A172 (cell line): ENCODE measurements at regions not wholly inside any gene's neighbourhood (a gene's known extent, or its start where the extent isn't known, plus 50 kb on each side); places are given as distances from the start of the nearest gene placed in this dataset.

Experiments used
- DNase-seq: peaks from one replicate; pipeline ENCODE4 v3.0.0-alpha.2; 2015; ENCODE audit warnings: low spot score

DNA sequence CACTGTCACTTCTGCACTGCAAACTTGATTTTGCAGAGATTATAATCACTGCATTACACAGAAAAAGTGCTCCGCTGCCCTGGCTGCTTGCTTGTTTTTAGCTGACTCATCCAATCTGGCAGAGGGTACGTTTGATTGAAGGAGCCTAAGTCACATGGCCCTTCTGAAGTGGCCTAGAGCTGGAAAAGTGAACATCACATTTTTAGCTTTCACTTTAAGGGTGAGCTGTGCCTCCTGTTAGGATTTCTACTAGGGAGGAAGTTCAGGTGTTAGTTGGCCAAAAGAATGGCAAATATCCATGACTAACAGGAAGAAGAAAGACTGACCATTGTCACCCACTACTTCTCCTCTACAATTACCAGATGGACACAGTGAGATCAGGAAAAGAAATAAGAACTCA lies 889.1 kb upstream of the MAP3K7 start:
- DNase-seq: peak; percentile 61

DNA sequence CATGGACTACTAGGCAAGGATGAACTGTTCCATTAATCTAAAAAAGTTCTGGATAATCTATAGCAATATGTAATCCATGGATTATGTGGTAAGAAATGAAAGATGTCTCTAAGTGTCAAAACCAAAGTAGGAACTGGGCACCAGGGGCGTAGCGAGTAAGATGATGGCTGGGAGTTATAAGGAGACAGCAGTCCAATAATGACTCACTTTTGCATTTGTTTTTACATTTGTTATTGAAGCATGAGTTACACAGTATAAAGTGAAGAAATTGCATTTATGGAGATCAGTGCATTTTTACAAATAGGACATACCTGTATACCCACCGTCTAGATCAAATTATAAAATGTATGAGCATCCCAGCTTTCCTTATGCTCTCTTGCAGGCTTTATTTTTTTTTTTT lies 878.5 kb upstream of the MAP3K7 start:
- DNase-seq: no peak

DNA sequence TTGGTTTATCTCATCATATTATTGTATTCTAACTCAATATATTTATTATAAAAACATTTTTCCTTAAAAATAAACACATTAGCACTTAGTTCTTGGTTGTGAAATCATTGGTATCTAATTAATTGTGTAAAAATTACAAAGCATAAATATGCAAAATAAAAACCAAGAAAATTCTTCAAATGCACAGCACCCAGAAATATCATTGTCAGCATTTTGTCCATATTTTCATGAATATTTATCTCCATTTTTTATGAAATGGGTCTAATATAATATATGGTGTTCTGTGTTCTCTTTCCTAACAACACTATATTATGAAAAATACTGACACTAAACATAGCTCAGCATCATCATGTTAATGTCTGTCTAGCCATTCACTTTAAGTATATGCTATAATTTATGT lies 877.8 kb upstream of the MAP3K7 start:
- DNase-seq: no peak

- DNase-seq: no peak
These were observed 877.3 kb upstream of the MAP3K7 start for GRCh38 chr6:91464201-91464600.

DNA sequence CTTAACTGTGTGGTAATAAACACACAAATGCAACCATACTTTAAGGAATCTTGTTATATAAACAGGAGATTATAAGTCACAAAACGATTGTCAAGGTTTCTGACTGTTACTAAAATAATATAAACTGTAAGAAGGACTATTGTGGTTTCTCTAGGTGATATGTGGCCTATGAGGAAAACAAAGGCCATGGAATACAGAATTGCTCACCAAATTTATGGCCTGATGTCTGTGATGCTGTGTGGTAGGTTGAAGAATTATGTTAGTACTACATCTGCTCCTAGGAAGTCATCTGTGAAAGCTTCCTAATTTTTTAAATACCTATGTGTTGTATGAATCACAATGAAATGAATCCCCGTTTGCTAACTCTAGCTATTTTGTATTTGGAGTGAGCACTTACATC lies 875.4 kb upstream of the MAP3K7 start:
- DNase-seq: peak; percentile 59

DNA sequence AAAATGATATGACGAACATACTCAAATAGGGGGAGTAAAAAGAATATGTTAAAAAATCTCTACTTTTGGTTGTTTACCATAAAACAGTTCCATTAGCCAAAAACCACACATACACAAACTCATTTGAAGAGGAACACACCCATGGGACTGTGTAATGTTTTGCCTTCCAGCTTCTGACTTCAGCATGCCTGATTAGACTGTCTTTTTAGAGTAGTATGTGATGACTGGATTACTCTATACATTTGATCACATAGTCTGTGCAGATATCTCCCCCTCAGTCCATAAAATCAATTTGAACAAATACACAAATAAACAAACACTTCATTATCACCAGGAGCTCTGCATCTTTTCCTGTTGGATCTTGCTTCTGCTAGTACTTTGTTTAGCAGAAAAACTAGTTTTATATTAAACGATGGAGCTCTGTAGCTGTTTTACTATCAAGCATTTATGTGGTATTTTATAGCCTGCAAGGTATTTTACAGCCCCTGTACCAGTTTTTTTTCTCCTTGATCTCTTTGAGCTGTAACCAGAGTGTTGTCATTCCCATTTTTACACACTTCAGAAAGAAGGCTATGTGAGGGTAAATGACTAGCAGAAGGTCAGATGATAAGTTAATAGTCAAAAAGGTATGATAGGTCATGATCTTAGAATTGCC lies 866.5 kb upstream of the MAP3K7 start:
- no peak for DNase-seq

DNA sequence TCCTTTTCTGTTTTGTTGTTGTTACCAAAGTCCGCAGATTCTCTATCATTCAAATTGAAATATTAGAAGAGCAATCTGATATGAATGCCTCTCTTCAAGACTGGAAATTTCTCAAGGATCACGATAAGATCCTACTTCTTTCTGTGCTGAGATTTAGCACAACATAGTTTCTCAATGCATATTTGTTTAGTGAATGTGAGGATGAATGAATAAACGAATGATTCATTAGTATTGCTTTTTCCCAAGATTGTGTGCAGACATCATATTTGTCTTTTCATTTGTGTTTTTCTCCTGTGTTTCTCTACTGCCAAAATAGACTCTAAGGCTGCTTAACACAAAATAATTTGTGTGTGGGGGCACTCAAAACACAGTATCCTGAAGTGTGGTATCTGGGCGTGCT lies 862.7 kb upstream of the MAP3K7 start:
- DNase-seq: no peak

DNA sequence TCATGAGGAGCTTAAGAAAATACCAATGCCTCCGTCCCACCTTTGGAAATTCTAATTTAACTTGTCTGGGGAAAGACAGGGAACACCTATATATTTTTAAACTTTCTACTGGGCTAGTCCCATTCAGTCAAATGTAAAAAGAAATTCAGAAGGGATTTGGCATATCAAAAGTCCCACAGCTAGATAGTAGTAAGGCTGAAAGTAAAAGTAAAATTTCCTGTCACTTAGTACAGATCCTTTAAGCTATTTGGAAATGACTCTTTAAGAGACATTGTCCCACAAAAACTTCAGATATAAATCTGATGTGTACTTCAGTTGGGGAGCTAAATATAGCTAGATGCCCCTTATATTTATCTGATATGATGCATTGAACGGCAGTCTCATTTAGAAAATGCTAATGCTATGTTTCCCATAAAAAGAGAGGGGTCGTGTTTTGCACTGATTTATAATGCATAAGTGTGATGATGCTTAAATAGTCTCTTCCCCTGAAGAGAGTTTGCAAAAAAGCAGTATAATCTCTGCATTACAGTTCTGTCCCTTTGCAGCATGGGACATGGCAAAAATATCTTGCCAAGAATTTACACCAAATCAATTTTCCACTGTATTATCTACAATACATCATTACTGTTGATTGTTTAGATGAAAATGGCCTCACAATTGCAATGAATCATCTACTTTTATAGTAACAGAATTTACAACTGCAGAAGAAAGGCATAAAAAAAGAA lies 860.8 kb upstream of the MAP3K7 start:
- DNase-seq: no peak

DNA sequence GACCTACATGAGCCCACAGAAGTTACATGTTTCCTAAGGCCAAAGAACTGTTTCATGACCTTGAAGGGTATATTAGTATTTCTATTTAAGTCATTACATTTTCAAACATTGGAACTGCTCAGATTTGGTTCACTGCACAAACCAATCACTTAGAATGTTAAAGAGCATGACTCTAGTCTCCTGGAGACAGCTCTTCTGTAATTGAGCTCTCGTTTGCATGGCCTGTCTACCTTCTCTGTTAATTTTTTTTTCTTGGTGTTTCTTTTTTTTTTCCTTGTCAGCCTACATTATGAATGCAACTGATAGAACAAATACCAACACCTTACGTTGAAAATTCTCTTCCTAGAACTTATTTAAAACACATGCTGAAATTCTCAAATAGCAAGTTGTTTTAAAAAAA lies 860.2 kb upstream of the MAP3K7 start:
- DNase-seq: no peak

GRCh38 chr6:91443405-91443804 lies 856.5 kb upstream of the MAP3K7 start:
- no peak for DNase-seq

- DNase-seq: no peak
These were observed 855.5 kb upstream of the MAP3K7 start for GRCh38 chr6:91442342-91442741.

- DNase-seq: peak; percentile 6
These were observed 851.7 kb upstream of the MAP3K7 start for GRCh38 chr6:91438570-91438969.

- no peak for DNase-seq
These were observed 850.5 kb upstream of the MAP3K7 start for GRCh38 chr6:91437315-91437729.

GRCh38 chr6:91436448-91436847 lies 849.6 kb upstream of the MAP3K7 start:
- no peak for DNase-seq

- no peak for DNase-seq
These were observed 848.8 kb upstream of the MAP3K7 start for GRCh38 chr6:91435630-91436029.

GRCh38 chr6:91434576-91434975 lies 847.7 kb upstream of the MAP3K7 start:
- DNase-seq: no peak

DNA sequence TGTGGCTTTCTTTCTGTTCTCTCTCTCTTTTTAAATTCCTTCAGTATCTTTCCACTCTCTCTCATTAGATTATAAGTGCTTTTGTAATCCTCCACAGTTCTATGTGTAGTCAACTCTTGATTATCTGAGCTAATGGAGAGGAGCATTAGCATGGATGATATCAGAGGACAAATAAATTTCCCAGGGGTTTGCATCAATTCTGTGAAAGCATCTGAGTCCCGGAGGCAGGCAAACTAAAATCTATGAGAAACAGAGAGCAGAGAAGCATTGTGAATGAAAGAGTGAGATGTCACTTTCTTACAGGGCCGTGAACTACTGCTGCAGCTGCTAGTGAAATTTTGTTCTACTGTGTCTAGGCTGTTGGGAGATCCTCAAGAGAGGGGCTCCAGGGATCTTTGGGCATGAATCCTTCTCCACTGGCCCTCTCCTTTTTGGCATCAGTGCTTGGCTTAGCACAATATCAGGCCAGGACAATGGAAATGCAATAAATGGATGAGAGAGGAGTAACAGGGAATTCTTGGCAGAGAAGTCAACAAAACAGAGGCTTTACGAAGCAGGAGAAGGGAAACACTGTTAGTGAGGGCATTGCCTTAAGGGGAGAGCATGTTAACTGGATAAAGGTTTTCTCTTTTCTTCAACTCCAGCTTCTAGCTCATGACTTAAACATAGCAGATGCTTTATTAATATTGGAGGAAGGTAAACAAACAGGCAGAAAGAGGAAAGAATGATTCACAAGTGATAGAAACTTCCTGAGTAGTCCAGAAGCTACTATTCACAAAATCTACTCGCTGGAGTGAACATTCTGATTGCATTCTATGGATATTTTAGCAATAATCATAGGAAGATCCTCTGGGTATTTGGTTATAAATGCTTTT lies 847.0 kb upstream of the MAP3K7 start:
- no peak for DNase-seq

GRCh38 chr6:91428953-91429560 lies 842.2 kb upstream of the MAP3K7 start:
- no peak for DNase-seq

DNA sequence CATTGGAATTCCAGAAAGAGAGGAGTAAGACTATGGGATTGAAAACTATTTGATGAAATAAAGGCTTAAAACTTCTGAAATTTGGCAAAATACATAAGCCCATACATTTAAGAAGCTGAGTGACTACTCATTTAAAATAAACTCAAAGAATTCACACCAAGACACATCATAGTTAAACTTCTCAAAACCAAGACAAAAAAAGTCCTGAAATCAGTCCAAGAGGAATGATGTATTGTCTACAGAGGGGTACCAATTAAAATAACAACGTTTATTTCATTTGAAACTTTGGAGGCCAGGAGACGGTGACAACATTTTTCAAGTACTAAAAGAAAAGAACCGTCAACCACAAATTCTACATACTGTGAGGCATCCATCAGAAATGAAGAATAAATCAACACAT lies 841.4 kb upstream of the MAP3K7 start:
- no peak for DNase-seq

GRCh38 chr6:91420243-91420642 lies 833.4 kb upstream of the MAP3K7 start:
- DNase-seq: peak; percentile 2

DNA sequence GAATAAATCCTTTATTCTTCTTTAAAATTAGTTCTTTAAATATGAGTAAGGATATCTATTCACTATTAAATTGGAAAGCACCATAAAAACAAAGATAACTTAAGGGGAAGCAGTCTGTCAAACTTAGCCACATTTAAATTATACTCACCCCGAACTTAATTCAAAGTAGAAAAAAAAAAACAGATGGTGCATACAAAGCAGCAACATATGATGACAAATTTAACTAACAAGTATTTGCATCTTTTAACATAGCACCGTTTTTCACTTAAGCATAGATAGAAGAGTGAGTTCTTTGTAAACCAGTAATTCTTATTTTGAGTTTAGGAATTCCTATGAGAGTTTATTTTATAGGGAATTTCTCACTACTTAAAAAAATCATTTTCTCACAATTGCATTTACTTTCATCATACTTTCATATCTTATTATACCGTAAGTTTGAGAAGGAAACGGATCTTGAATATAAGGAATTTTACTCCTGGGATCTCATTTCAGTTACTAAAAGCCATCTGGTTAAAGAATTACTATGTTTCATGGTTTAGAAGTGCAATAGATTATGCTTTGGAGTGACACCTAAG lies 828.2 kb upstream of the MAP3K7 start:
- no peak for DNase-seq

DNA sequence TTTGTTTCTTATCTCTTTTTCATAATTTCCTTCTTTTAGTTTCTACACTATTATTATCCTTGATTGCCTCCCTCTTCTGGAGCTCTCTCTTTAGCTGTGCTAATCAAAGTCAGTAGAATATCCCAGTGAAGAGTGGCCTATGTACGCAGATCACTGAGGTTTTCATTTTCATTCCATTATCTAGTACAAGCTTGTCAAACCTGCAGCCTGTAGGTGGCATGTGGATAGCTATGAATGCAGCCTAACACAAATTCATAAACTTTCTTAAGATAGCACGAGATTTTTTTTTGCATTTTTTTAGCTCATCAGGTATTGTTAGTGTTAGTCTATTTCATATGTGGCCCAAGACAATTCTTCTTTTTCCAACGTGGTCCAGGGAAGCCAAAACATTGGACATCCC lies 825.7 kb upstream of the MAP3K7 start:
- no peak for DNase-seq
